ENCODE measurements at regions not wholly inside any gene's neighbourhood (a gene's known extent, or its start where the extent isn't known, plus 50 kb on each side); places are given as distances from the start of the nearest gene placed in this dataset.
"Not testable (repeated sequence)": the region's sequence is repeated elsewhere in the genome, so short reads cannot be mapped to it uniquely, and the experiment has no call there.

DNA sequence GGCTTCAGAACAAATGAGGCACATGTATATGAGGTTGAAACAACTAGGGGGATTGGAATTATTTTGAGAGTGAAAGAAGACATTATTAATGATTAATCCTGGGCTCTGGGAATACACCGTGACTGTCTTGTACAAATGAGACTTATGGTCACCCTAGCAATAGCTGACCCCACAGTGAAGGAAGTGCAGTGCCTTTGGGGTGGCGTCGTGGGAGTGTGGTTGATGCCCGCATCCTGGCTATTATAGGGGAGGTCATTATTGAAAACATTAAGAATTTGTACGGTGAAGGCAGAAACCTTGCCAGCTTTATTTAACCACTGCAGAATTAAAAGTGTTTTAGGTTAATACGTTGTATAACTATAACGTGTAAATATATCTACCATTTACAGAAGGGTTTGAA lies 296.7 kb downstream of the CYRIA start:
- no peak for DNase-seq (ENCODE audit: low spot score)

DNA sequence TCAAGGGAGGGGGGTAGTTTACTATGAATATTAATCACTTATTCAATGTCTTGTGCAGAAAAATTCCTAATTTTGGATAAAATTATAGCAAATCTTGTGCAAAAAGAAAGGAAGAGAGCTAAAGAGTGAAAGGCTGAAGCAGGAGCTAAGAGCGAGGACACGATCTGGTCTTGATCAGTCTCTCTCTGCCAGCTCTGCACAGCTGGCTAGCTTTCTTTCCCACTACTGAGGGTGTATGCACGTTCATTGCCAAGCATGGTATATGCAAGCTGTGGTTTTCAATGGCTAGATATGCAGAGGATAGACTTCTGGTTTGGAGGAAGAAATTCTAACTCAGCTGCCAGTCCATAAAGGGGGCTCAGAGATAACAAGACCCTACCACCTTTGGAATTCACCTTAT lies 297.3 kb downstream of the CYRIA start:
- no peak for DNase-seq (ENCODE audit: low spot score)

DNA sequence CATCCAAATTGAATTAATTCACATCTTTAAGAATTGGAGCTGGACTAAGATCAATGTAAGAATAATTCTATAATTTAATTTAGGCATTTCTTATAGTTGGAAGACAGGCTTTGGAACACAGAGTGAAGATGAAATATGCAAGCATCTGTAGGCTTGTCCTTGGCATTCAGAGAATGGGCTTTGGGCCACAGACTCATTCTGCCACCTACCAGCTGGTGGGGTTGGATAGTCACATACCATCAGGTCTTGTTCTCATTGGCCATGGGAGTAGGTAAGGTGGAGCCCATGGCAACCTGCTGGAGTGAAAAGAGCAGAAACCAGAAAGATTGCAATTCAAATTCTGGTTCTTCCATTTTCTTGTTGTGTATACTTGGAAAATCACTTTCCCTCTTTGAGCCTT lies 300.3 kb downstream of the CYRIA start:
- DNase-seq (ENCODE audit: low spot score) = no peak

DNA sequence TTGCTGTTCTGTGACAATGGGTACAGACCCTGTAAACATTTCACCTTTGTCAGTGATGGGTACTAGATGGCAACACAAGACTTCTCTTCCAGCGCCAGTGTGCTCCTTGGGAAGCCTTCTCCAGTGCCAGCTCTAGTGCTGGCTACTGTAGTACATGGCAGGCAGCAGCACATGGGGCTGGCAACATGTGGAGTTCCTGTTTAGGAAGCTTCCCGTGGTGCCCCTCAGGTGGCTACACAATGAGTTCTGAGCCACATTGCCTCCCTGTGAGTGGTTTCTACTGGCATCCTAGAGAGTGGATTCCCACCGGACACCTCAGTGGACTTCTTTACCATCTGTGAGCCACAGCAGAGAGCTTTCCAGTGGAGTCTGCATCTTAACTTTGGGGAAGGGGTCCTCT lies 302.1 kb downstream of the CYRIA start:
- DNase-seq (ENCODE audit: low spot score) = no peak

DNA sequence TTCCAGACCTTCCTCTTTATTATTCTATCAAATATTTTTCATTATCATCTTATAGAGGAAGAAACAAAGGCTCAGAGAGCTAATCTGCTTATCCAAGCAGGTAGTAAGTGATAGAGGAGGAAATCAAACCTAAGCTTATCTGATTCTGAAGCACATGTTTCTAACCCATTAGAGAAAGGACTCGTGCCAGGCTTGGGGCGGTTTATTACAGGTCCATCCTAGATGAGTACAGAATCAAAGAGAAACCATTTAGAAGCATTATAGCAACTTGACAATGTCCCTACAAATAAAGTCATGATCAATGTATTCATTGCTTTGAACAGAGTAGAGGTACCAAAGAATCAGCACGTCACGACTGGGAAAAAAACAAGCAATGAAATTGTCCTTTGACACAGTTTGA lies 303.0 kb downstream of the CYRIA start:
- DNase-seq (ENCODE audit: low spot score) = no peak

DNA sequence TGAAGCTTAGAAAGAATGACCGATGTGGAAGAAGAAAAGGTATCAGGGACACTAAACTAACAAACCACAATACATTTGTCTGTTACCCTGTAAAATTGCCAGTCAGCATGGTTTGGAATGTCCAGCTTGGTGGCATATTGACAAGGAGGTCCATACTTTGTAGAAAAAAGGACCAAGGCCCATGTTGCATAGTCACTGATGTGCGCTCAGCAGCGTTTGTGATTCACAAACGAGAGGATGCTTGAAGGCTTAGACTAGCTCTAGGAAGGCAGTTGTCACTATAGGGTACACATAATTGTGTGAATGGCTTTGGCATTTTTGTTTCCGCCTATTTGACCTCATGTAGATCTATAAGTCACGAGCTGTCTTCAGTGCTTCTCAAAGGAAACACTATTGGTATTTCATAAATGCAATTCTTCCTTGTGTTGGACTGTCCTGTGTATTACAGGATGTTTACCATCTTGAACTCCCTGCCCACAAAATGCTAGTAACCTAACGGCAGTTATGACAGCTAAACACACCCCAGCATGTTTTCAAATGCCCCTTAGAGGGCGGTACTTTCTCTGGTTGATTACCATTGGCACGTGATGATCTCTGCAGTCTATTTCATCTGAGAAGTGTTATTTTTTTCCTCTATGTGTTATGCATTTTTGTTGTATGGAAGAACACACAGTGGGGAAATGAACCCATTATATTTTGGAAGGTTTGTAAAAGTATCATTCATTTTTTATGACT lies 304.2 kb downstream of the CYRIA start:
- no peak for DNase-seq (ENCODE audit: low spot score)

DNA sequence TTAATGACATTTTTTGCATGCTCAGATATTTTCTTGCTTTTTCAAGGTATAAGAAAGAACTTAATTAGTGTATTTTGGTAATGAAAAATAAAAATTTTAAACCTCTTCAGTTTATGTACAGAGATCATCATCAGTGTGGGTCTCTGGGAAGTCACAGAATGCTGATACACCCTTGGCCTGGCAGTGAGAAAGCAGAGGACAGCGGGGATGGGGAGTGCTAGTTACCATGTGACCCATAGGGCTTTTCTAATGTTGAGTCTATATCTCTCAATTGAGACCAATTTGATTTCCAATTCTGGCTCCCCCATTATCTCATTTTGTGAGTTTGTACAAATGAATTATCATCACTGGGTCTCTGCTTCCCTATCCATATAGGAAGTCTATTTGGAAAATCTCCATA lies 305.7 kb downstream of the CYRIA start:
- DNase-seq (ENCODE audit: low spot score) = no peak

DNA sequence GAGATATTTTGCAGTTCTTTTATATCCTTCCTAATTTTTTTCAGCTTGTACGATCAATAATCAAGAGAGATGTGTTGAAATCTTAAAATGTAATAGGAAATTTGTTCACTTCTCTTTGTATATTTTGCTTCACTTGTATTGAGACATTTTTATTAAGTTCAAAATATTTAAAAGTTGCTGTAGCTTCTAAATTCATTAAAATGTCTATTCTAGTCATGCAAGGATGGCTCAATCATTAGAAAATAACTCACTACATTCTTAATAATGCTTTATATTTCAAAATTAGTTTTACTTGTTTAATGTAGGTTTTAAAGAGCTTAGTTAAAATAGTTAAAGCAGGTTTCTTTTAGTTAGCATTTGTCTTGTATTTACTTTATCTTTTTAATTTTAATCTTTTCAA lies 308.4 kb downstream of the CYRIA start:
- DNase-seq (ENCODE audit: low spot score) = no peak

DNA sequence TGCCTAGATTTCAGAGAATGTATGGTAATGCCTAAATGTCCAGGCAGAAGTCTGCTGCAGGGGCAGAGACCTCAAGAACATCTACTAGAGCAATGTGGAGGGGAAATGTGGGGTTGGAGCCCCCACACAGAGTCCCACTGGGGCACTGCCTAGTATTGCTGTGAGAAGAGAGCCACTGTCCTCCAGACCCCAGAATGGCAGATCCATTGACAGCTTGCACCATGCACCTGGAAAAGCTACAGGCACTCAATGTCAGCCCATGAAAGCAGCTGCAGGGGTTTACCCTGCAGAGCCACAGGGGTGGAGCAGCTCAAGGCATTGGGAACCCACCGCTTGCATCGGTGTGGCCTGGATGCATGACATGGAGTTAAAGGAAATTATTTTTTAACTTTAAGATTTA lies 314.1 kb downstream of the CYRIA start:
- DNase-seq (ENCODE audit: low spot score) = no peak

DNA sequence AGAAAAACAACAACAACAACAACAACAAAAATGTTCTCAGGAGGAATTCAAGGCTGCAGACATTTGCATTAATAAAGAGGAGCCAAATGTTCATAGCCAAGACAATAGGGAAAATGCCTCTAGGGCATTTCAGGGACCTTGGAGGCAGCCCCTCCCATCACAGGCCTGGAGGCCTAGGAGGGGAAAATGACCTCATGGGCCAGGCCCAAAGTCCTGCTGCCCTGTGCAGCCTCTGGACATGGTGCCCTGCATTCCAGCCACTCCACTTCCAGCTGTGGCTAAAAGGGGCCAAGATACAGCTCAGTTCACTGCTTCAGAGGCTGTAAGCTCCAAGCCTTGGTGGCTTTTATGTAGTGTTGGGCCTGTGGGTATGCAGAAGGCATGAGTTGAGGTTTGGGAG lies 314.5 kb downstream of the CYRIA start:
- no peak for DNase-seq (ENCODE audit: low spot score)

DNA sequence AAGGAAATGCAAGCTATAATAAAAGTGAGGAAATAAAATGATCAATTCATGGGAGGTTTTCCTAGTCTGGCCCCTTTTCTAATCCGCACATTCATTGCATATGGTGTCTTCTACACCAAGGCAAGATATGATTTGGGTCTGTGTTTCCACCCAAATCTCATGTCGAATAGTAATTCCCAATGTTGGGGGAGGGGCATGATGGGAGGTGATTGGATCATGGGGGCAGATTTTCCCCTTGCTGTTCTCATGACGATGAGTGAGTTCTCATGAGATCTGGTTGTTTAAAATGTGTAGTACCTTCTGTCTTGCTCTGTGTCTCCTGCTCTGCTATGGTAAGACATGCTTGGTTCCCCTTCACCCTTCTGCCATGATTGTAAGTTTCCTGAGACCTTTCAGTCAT lies 315.4 kb downstream of the CYRIA start:
- no peak for DNase-seq (ENCODE audit: low spot score)

DNA sequence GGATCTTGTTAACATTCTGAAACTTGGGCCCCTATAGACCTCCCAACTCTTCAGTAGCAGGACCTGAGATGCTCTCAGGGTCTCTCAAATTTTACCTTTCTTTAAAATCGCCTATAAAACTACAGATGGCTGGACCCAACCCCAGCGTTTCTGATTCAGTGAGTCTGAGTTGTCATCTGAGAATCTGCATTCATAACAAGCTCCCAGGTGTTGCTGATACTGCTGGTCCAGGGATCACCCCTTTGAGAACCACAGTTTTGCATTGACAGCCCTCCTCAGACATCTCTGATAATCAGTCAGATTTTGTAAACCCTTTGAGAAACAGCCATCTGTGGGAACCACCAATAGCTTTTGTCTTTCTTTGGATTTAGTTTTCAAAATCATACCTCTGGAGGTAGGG lies 315.8 kb downstream of the CYRIA start:
- no peak for DNase-seq (ENCODE audit: low spot score)

DNA sequence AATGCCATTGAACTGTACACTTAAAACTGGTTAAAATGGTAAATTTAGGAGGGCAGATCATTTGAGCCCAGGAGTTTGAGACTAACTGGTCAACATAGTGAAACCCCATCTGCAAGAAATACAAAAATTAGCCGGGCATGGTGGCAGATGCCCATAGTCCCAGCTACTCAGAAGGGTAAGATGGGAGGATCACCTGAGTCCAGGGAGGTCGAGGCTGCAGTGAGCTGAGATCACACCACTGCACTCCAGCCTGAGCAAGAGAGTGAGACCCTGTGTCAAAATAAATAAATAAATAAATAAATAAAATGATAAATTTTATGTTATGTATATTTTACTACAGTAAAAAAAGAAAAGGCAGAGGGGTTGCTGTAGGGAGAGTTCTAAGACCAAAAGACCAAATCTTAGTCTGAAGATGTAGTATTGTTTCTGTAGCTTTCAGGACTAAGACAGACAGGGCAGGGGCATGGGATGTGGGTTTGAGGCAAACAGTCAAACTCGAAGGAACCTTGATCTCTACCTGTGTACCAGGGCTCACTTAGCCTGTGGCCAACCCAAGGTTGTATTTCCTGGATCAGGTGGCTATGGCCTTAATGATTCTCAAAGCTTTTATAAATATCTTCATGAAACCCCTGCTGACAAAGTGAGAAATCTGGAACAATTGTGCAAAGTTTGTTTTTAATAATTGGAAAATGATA lies 316.7 kb downstream of the CYRIA start:
- no peak for DNase-seq (ENCODE audit: low spot score)

DNA sequence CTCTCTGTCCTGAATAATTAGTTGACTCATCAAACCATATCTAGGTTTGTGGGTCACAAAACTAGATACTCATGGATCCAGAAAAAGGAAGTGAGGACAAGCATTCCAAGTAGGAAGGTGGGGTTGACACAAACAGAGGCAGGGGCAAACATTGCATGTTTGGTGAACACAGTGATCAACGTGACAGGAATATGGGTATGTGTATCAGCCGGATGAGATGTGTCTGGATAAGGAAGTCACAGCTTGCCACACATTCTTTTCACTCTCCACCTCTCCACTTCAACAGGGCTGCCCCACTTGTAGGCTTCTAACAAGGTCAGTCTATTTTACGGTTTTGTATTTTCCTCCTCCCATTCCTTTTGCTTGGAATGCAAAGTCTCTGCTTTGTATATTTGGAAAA lies 319.0 kb downstream of the CYRIA start:
- no peak for DNase-seq (ENCODE audit: low spot score)

DNA sequence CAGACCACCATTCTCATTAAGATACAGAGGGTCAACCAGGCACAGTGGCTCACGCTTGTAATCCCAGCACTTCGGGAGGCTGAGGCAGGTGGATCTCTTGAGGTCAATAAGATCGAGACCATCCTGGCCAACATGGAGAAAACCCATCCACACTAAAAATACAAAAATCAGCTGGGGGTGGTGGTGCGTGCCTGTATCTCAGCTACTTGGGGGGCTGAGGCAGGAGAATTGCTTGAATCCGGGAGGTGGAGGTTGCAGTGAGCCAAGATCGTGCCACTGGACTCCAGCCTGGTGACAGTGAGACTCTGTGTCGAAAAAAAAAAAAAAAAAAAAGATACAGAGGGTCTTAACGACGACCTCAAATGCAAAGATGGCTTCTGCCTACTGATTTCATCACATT lies 320.4 kb downstream of the CYRIA start:
- not testable (repeated sequence) for DNase-seq (ENCODE audit: low spot score)

DNA sequence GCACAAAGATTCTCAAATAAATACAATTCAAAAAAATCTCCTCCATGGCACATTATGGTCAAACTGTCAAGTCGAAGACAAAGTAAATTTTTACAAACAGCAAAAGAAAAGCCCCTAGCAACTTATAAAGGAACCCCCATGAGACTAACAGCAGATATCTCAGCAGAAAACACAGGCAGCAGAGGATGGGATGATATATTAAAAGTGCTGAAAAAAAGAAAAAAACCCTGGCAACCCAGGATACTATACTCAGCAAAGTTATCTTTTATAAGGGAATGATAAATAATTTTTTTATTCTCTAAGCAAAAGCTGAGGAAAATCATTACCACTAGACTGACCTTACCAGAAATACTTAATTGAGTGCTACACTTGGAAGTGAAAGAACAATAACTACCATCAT lies 326.4 kb downstream of the CYRIA start:
- DNase-seq (ENCODE audit: low spot score) = no peak

DNA sequence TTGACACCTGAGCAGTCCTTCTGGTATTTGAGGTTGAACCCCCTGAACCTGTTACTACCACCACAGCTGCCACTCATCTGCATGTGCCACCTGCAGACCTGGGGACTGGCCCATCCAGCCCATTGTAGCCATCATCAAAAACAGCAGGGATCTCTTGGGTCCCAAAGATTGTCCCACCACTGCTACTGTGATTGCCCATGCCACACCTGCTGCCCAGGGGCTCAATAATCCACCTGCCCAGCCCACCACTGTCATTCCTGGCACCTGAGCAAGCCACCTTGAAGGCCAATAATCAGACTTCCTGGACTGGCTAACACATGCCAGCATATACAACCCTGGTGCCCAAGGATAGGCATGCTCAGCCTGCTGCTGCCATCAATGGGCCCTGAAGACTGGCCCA lies 327.6 kb downstream of the CYRIA start:
- no peak for DNase-seq (ENCODE audit: low spot score)

DNA sequence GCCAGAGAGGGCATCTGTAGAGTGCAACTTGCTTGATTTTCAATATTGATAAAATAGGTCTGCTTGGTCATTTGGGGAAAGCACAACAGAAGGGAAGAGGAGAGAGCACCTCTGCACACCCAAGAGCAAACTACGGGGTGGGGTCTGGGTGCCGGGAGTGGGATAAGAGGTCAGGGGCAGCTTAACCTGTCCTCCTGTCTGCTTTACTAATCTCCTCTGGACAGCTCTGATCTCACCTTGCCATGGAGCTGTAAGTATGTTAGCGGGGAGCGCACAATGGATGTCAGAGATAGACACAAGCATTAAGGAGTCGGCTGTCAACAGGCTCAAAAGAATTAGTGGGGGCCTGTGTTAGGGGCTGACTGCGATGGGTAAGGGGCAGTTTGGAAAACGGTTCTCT lies 328.7 kb downstream of the CYRIA start:
- DNase-seq (ENCODE audit: low spot score) = no peak

DNA sequence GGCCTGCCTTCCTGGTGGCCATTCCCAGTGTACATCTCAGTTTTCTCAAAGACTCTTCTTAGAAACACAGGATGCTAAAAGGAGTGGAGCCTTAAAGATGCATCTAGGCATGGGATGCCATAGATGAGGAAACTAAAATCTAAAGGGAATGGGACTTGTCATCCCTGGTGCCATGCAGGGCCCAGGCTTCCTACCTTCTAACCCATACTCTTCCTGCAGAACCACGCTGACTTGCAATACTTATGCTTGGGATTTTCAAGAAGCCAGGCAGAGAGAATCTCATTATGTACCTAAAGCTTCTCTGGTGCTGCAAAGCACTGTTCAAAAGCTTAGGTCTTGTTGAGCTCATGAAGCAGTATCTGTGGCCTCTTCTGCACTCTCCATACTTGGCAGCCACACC lies 329.1 kb downstream of the CYRIA start:
- no peak for DNase-seq (ENCODE audit: low spot score)

DNA sequence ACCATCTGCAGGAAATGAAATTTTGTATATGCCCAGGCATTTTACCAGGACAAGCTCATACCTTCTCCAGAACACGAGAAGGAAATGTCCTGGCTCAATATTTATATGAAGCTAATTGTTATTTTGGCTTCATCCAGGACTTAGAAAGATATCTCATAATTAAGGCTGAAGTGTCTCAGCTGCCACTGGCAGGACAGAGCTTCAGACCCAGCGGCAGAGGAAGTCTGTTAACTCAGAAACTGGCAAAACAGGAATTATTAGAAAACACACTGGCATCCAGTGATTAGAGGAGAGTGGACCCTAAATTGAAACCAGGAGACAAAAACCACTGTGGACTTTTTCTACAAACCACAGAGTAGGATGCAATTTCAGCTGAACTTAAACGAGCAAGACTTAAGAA lies 329.7 kb downstream of the CYRIA start:
- no peak for DNase-seq (ENCODE audit: low spot score)

DNA sequence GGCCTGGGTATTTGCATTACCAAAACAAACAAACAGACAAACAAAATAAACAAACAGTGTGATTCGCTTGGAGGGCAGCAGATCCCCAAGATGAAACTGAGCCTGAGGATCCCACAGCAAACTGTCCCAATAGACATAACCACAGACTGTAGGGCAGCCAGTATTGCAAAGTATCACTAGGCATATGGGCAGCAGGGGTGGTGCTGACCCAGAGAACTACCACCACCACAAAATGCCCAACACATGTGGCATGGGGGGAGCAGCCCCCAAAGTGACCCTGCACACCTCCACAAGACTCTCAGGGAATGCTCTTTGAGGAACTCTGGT lies 330.1 kb downstream of the CYRIA start:
- DNase-seq (ENCODE audit: low spot score) = no peak

DNA sequence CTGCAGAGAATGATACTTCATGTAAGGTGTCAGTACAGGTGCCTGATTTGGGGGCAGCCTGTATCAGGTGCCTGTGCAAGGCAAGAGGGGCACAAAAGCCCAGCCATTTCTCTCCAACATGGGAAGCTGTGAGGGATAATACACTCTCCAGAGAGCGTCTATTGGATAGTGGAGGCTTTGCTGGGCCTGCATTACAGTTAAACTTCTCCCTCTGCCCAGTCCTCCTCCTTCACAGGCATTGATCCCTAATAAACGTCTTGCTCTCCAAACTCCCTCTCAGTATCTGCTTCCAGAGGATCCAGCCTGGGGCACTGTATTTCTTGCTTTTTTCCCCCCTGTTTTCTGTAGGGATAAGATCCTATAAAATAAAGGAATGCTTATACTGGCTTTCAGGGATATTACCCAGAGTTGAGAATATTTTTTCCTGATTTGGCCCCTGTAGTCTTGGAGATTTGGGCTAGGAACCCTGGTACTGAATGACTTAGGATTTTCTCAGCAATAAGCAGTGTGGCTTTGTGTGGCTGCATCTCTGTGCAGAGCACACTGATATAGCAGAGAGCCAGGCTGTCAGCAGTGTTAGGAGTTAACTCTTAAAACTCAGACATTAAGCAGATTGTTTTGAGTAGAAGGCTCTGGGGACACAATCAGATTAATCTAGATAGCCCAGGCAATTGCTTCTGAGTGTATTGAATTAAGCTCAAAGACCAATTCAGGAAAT lies 330.6 kb downstream of the CYRIA start:
- no peak for DNase-seq (ENCODE audit: low spot score)

DNA sequence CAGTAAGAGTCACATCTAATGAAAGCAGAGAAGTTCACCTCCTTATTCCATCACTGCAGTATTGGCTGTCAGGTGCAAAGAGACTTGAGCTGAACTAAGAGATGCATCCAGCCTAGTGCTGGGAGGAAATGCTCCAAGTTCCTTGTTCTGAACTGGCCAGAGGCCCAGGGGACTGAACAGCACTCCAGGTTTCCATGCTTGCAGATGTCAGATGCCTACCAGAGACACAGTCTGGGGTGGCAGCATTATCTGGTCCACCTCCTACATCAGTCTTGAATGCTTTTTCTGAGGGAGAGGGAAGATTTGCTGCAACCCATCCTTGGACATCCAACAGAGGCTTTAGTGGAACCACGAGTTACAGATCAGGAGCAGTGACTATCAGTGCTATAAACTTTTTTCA lies 331.3 kb downstream of the CYRIA start:
- DNase-seq (ENCODE audit: low spot score) = no peak

DNA sequence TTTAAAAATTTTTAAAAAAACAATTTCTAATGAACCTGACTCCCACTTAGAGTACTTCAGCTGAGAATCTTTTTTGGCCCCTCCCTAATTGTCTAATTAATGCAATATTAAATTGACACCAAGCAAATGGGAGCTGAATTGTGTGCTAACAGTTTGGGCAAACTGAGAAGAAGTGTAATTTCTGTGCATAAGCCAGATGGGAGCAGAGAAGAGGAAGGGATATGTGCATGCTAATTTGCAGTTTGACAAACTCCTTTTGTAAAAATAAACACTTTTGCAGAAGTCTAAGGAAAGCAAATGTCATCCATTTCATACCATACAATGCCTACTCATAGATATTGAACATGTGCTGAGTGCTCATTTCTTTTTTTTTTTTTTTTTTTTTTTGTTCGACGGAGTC lies 332.0 kb downstream of the CYRIA start:
- no peak for DNase-seq (ENCODE audit: low spot score)
